ENCODE measurements at regions not wholly inside any gene's neighbourhood (a gene's known extent, or its start where the extent isn't known, plus 50 kb on each side); places are given as distances from the start of the nearest gene placed in this dataset.
"Not testable (repeated sequence)": the region's sequence is repeated elsewhere in the genome, so short reads cannot be mapped to it uniquely, and the experiment has no call there.

GRCh38 chr2:87352178-87352934 lies 330.7 kb upstream of the PLGLB1 start:
- BruUV-seq (replicated peaks); H3K79me2 ChIP-seq (ENCODE audit: insufficient read depth, low read length); H3K36me3 ChIP-seq (replicated peaks in 1 of 2; ENCODE audit: control insufficient read depth in 1 of 2, insufficient read depth in 2 of 2, low read length in 2 of 2); H2AFZ ChIP-seq (ENCODE audit: low read length); intact Hi-C loops (cut with micrococcal nuclease; ENCODE audit: unreplicated experiment); FAIRE-seq; H3K9me3 ChIP-seq (ENCODE audit: low read length); H3K27me3 ChIP-seq (ENCODE audit: control insufficient read depth in 1 of 2, insufficient read depth in 2 of 2, low read length in 2 of 2); CTCF ChIA-PET (ENCODE audit: low intra/inter-chr PET ratio, low total read pairs); H3K4me3 ChIP-seq (replicated peaks in 1 of 3; ENCODE audit: insufficient read depth in 1 of 3, low read depth in 2 of 3, low read length in 3 of 3); H4K20me1 ChIP-seq (ENCODE audit: insufficient read depth, low read length); POLR2A ChIA-PET; ATAC-seq; H3K9ac ChIP-seq (ENCODE audit: insufficient read depth, low read depth, low read length); in situ Hi-C loops (cut with HindIII; ENCODE audit: extremely low pct_ligation_motif_present, low pct_unique_long_range_greater_than_20kb); DNase-seq (ENCODE audit: low spot score); H3K4me2 ChIP-seq (ENCODE audit: low read depth, low read length); H3K27ac ChIP-seq (ENCODE audit: extremely low read length, insufficient read depth, low read length); H3K4me1 ChIP-seq (ENCODE audit: insufficient read depth, low read length): not testable (repeated sequence)
- WGBS (ENCODE audit: low lambda C conversion rate), result 65% methylated on average over 16 of the region's 21 CpGs

- H3K36me3 ChIP-seq (replicated peaks in 1 of 2; ENCODE audit: control insufficient read depth in 1 of 2, insufficient read depth in 2 of 2, low read length in 2 of 2); FAIRE-seq; H3K9me3 ChIP-seq (ENCODE audit: low read length); H4K20me1 ChIP-seq (ENCODE audit: insufficient read depth, low read length); POLR2A ChIA-PET; H3K9ac ChIP-seq (ENCODE audit: insufficient read depth, low read depth, low read length); DNase-seq (ENCODE audit: low spot score); H3K4me1 ChIP-seq (ENCODE audit: insufficient read depth, low read length); H3K4me3 ChIP-seq (replicated peaks in 1 of 3; ENCODE audit: insufficient read depth in 1 of 3, low read depth in 2 of 3, low read length in 3 of 3); BruUV-seq (replicated peaks); in situ Hi-C loops (cut with HindIII; ENCODE audit: extremely low pct_ligation_motif_present, low pct_unique_long_range_greater_than_20kb); CTCF ChIA-PET (ENCODE audit: low intra/inter-chr PET ratio, low total read pairs); H2AFZ ChIP-seq (ENCODE audit: low read length); H3K27ac ChIP-seq (ENCODE audit: extremely low read length, insufficient read depth, low read length); H3K4me2 ChIP-seq (ENCODE audit: low read depth, low read length); ATAC-seq; H3K79me2 ChIP-seq (ENCODE audit: insufficient read depth, low read length); H3K27me3 ChIP-seq (ENCODE audit: control insufficient read depth in 1 of 2, insufficient read depth in 2 of 2, low read length in 2 of 2); intact Hi-C loops (cut with micrococcal nuclease; ENCODE audit: unreplicated experiment): not testable (repeated sequence)
- 22% methylated on average over 7 of the region's 10 CpGs for WGBS (ENCODE audit: low lambda C conversion rate)
Measured at GRCh38 chr2:87353408-87353807, 331.8 kb upstream of the PLGLB1 start.

DNA sequence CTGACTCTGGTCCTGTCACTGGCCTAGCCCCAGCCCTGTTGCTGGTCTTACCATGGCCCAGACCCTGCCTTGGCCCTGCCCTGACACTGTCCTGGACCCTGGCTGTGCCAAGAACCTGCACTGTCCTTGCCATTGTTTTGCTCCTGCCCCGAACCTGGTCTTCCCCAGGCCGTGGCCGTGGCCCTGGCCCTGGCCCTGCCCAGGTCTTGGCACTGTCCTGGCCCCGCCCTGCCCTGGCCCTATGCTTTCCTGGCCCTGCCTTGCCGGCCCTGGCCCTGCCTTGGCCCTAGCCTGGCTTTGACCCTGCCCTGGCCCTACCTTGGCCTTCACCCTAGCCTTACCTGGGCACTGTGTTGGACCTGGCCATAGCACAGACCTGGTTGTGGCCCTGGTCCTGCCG lies 332.5 kb upstream of the PLGLB1 start:
- H3K9me3 ChIP-seq (ENCODE audit: low read length); DNase-seq (ENCODE audit: low spot score); H3K4me3 ChIP-seq (replicated peaks in 1 of 3; ENCODE audit: insufficient read depth in 1 of 3, low read depth in 2 of 3, low read length in 3 of 3); CTCF ChIA-PET (ENCODE audit: low intra/inter-chr PET ratio, low total read pairs); intact Hi-C loops (cut with micrococcal nuclease; ENCODE audit: unreplicated experiment); H3K79me2 ChIP-seq (ENCODE audit: insufficient read depth, low read length); H3K4me2 ChIP-seq (ENCODE audit: low read depth, low read length); H3K4me1 ChIP-seq (ENCODE audit: insufficient read depth, low read length); BruUV-seq (replicated peaks); H3K27ac ChIP-seq (ENCODE audit: extremely low read length, insufficient read depth, low read length); H2AFZ ChIP-seq (ENCODE audit: low read length); H4K20me1 ChIP-seq (ENCODE audit: insufficient read depth, low read length); H3K9ac ChIP-seq (ENCODE audit: insufficient read depth, low read depth, low read length); in situ Hi-C loops (cut with HindIII; ENCODE audit: extremely low pct_ligation_motif_present, low pct_unique_long_range_greater_than_20kb); POLR2A ChIA-PET; H3K36me3 ChIP-seq (replicated peaks in 1 of 2; ENCODE audit: control insufficient read depth in 1 of 2, insufficient read depth in 2 of 2, low read length in 2 of 2); FAIRE-seq; H3K27me3 ChIP-seq (ENCODE audit: control insufficient read depth in 1 of 2, insufficient read depth in 2 of 2, low read length in 2 of 2); ATAC-seq: not testable (repeated sequence)
- WGBS (ENCODE audit: low lambda C conversion rate), result 0% methylated on average over 3 of the region's 6 CpGs
